NOMO-1 treated with dmso at 0.1 percent for 144 hours (cell line): ENCODE measurements at regions not wholly inside any gene's neighbourhood (a gene's known extent, or its start where the extent isn't known, plus 50 kb on each side); places are given as distances from the start of the nearest gene placed in this dataset.
"Not testable (repeated sequence)": the region's sequence is repeated elsewhere in the genome, so short reads cannot be mapped to it uniquely, and the experiment has no call there.

Experiments
- DNase-seq: peaks from one replicate; lab custom pipeline; 2025; ENCODE audit not compliant: unreplicated experiment; lab: John Stamatoyannopoulos, UW

- no peak for DNase-seq
Measured at GRCh38 chr4:186775902-186776301, 52.2 kb upstream of the FAT1 start.

- DNase-seq = no peak
Measured at GRCh38 chr4:186778134-186778533, 54.5 kb upstream of the FAT1 start.

GRCh38 chr4:186780291-186781031 is 56.8 kb upstream of the FAT1 start:
- no peak for DNase-seq

- DNase-seq = no peak
Measured at GRCh38 chr4:186781032-186781917, 57.6 kb upstream of the FAT1 start.

GRCh38 chr4:186782302-186782701 is 58.6 kb upstream of the FAT1 start:
- no peak for DNase-seq

- DNase-seq = no peak
Measured at GRCh38 chr4:186787536-186787935, 63.9 kb upstream of the FAT1 start.

GRCh38 chr4:186789651-186790050 is 66.0 kb upstream of the FAT1 start:
- no peak for DNase-seq

- no peak for DNase-seq
Measured at GRCh38 chr4:186790630-186791029, 67.0 kb upstream of the FAT1 start.

- no peak for DNase-seq
Measured at GRCh38 chr4:186792728-186793366, 69.2 kb upstream of the FAT1 start.

- DNase-seq = no peak
Measured at GRCh38 chr4:186798951-186799659, 75.4 kb upstream of the FAT1 start.

- no peak for DNase-seq
Measured at GRCh38 chr4:186805020-186805820, 81.6 kb upstream of the FAT1 start.

- DNase-seq = not testable (repeated sequence)
Measured at GRCh38 chr4:186805917-186806316, 82.3 kb upstream of the FAT1 start.

- no peak for DNase-seq
Measured at GRCh38 chr4:186806679-186807421, 83.2 kb upstream of the FAT1 start.

GRCh38 chr4:186807808-186808629 is 84.4 kb upstream of the FAT1 start:
- no peak for DNase-seq

- DNase-seq = no peak
Measured at GRCh38 chr4:186808630-186809018, 85.0 kb upstream of the FAT1 start.

GRCh38 chr4:186809070-186809469 is 85.4 kb upstream of the FAT1 start:
- no peak for DNase-seq

GRCh38 chr4:186810613-186811150 is 87.0 kb upstream of the FAT1 start:
- DNase-seq = no peak

GRCh38 chr4:186812592-186812991 is 88.9 kb upstream of the FAT1 start:
- DNase-seq = no peak
